ENCODE measurements at regions not wholly inside any gene's neighbourhood (a gene's known extent, or its start where the extent isn't known, plus 50 kb on each side); places are given as distances from the start of the nearest gene placed in this dataset.

- TF ChIP-seq EP300 (IDR thresholded peaks at IDR 0.05) (no peak), CTCF (IDR thresholded peaks at IDR 0.05) (no peak), POLR2A (IDR thresholded peaks at IDR 0.05) (no peak), POLR2AphosphoS5 (IDR thresholded peaks at IDR 0.05) (no peak)
These were observed 167.9 kb downstream of the MAGEB17 start for GRCh38 chrX:16335181-16335580.
